Muscle of back (tissue), 3 donors: ENCODE measurements at regions not wholly inside any gene's neighbourhood (a gene's known extent, or its start where the extent isn't known, plus 50 kb on each side); places are given as distances from the start of the nearest gene placed in this dataset.

Source experiments
- DNase-seq, 3 donors: peaks; one replicate each; pipeline versions ENCODE4 v3.0.0 to v3.0.0-alpha.2; 2013

GRCh38 chr10:21031232-21031795 is 134.2 kb upstream of the NEBL start:
- no peak for DNase-seq

- no peak for DNase-seq
These were observed 133.0 kb upstream of the NEBL start for GRCh38 chr10:21030091-21030490.

DNA sequence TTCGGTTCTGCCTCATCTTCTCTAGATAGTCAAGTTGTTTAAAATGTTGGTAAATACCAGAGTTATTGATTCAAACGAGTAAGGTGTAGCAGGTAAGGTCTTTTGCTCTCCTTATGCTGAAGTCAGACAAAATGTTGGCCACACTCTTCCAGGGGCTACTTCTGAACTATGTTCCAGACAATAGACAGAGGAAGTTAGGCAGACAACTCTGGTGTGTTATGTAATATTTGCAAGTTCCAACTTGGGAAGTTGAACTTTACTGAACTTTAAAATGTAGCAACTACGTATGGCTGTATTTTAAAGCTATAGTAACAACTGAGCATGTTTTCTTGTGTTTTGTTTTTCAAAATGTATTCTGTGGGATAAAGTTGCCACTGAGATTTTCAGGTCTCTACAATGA is 125.7 kb upstream of the NEBL start:
- DNase-seq: peak in 2 of 3 donors; percentile 16 to 48

GRCh38 chr10:21021843-21022594 is 124.9 kb upstream of the NEBL start:
- DNase-seq: peak in 1 of 3 donors; percentile 23

DNA sequence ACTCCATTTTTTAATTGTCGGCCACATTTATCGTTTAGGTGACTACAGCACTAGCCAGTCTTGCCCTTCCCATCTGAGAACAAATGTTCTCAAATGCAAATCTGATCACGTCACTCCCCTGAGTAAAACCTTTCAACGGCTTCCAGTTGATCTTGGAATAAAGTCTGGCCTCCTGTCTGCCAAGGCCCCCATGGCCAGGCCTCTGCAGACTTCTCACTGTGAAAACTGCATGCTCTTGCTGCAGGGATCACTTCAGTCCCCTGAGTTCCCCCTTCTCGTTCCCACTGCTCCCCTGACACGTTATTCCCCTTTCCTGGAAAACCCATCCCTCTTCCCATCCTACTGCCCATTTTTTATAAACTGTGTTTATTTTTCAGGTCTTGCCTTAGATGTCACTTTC is 124.1 kb upstream of the NEBL start:
- no peak for DNase-seq

DNA sequence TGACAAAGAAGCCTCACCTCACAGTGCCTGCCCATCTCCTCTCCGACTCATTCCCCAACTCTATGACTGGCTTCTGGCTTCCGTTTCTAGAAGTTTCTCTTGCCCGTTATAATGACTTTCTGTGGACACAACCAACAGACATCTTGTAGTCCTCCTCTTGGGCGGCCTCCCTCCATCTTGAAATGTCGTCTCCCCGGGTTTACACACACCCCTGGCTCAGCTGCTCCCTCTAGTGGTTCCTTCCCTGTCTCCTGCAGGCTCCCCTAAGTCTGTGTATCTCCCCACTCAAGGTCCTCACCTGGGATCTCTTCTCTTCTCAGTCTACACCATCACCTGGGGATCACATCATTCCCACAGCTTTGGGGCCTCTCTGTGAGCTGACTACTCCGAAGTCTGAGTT is 123.4 kb upstream of the NEBL start:
- DNase-seq: no peak

DNA sequence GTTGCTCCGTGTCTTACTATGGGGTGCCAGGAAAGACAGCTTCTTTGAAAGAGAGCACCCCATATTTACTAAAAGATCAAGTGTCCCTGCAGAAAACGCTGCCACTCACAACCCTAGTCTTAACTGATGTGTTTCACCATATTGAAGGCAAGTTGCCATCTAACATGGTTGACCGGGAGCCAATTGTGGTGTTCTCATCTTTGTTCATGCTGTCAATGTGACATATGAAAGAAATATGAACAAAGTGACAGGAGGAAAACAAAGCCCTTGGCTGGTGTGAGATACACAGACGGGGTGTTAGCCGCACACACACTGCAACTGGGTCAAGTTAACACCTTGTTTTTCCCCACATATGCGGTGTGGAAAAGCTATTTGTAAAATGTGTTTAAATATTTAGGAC is 122.3 kb upstream of the NEBL start:
- DNase-seq: no peak

DNA sequence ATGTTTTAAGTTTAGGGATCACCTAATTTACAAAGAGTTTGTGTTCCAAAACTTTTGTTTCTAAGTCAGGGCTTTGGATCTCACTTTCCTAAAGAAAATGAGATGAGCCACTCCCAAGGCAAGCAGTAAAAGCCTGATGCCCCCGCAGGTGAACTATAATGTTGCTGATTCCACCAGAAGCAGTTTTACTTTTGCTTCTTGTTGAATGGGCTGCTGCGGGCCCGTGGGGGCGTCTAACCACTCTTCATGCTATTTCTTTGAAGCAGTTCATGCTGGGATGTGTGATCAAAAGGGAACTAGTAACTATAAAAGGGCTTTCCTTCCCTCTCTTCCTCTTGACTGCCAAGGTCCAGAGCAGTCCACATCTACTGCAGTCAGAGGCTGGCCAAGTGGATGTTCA is 118.7 kb upstream of the NEBL start:
- DNase-seq: no peak

- no peak for DNase-seq
These were observed 117.0 kb upstream of the NEBL start for GRCh38 chr10:21014141-21014540.

DNA sequence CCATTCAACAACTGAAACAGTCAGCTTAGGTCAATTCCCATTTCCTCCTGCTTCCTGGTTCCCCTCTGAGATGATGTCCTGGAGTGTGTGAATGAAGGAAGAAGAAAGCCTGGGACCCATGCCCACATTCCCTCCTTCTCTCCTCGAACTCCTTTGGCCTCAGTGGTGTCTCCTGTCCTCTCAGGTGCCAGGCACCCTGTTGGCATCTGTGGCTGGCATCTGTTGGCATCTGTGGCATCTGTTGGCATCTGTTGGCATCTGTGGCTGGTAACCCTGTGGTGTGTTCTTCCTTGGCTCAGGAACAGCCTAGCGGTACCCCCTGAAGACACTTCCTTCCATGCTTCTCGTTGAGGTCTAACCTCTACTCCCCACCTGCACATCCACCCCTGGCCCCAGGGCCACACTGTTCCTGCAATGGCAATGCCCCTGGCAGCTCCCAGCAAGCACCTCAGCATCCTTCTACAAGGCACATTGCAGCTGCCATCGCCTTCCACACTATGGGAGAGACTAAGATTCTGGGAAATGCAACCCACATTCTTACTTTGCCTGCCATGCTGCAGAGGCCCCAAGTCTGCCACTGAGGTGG is 114.4 kb upstream of the NEBL start:
- no peak for DNase-seq

- DNase-seq: no peak
These were observed 113.5 kb upstream of the NEBL start for GRCh38 chr10:21010615-21011014.

- no peak for DNase-seq
These were observed 106.2 kb upstream of the NEBL start for GRCh38 chr10:21003240-21003822.

DNA sequence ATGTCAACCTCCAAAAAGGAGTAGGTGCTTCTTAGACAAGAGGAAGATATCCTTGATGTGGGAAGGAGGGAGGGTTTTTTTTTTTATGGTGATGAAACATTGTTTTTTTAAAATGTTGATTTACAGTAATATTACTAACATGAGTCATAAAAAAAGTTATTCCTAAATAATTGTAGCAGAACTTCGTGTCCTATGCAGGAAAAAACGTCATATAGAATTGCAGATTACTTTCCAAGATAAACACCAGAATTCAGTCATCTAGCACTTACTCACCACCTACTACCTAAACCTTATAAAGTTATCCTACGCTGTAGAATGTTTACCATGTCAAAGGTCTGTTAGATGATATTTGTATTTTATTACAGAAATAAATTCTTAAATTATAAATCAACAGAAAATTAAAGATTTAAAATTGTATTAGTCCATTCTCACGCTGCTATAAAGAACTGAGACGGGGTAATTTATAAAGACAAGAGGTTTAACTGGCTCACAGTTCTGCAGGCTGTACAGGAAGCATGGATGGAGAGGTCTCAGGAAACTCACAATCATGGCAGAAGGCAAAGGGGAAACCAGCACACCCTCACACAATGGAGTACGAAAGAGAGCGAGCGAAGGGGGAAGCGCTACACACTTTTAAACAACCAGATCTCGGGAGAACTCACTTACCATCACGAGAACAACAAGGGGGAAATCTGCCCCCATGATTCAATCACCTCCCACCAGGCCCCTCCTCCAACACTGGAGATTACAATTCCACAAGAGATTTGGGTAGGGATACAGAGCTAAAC is 105.2 kb upstream of the NEBL start:
- DNase-seq: no peak

- no peak for DNase-seq
These were observed 102.6 kb upstream of the NEBL start for GRCh38 chr10:20999699-21000098.

- no peak for DNase-seq
These were observed 100.9 kb upstream of the NEBL start for GRCh38 chr10:20998036-20998435.

DNA sequence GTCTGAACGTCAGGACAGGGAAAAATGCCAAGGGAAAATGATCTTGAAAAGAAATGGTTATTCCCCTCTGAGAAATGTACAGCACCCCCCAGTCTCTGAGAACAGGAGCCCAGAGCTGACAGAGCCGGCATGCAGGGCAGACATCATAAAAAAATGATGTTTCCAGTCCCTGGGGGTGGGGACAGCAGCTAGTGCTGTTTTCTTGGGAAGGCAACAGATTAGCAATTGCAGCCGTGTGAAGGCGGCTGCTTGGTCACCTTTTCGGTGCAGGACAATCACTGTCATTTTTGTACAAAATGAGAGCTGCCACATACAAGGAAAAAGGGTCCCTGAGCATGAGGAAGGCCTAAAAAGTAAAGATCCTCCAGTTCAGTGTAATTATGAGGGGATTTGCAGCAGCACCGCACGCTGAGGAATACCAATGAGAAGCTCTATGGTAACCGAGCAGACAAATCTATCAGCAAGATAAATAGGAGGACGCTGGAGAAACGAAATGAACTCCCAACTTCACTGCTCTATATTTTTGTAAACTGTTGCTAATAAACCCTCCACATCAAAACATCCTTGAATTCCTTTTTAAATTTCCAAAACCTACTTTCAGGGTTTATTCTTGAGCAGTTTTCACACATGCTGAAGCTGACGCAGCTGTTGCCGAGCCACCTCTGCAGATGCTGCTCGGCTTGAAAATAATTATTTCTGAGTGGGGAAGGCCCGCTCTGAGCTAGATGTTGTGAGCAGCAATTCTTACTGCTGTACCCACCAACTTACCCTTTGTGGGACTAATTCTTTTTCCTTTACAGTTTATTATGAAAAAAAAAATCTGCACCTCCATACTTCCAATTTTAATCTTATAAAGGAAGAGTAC is 98.2 kb upstream of the NEBL start:
- peak in 1 of 3 donors; percentile 35 for DNase-seq

- DNase-seq: no peak
These were observed 96.9 kb upstream of the NEBL start for GRCh38 chr10:20993830-20994527.

- DNase-seq: no peak
These were observed 96.3 kb upstream of the NEBL start for GRCh38 chr10:20993389-20993788.

DNA sequence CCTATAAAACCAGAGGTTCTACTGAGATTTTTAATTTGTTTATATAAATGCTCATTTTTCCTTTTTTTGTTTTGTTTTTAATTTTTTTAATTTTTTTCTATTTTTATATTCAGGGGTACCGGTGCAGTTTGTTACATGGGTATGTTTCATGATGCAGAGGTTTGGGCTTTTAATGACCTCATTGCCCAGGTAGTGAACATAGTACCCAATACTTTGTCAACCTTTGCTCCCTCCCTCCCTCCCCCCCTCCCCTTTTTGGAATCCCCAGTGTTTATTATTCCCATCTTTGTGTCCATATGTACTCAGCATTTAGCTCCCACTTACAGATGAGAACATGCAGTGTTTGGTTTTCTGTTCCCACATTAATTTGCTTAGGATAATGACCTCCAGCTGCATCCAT is 94.4 kb upstream of the NEBL start:
- DNase-seq: no peak

DNA sequence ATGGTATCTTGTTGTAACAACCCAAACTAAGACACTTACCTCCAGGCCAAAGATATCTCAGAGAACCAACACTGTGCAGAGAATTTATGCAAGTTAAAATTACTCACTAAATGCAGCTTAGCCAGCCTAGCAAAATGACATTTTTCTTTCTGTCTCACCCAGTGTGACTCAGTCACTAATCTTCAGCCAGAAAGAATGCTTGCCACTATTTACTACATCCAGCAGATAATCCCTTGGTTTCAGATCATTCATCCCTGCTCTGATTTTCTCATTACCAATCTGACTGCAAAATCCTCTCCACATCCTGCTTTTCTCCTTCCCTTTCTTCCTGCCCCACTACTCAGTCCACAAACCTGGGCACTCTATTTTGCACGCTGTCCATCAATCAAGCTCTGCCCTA is 93.5 kb upstream of the NEBL start:
- DNase-seq: peak in 1 of 3 donors; percentile 32
